ENCODE measurements at regions not wholly inside any gene's neighbourhood (a gene's known extent, or its start where the extent isn't known, plus 50 kb on each side); places are given as distances from the start of the nearest gene placed in this dataset.

DNA sequence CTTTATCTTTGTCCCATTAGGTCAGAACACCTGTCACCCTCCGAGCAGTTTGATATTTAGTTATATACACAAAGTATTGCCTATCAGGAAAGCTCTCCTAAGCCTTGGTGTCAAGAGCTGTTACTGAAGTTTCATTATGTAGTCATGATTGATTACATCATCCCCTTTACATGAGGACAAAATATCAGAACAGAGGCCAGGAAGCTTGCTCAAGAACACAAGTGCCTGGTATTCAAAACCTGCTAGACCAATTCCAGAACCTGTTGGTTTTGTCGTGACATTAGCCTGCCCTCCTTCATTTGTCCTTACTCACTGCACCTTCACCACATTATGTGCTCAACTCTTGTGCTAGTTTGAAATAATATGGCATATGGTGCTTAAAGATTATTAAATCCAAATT, 377.1 kb downstream of the CDH19 start:
- TF ChIP-seq CTBP1 (IDR thresholded peaks at IDR 0.05; ENCODE audit: borderline replicate concordance) (no peak), NFRKB (IDR thresholded peaks at IDR 0.05) (no peak), BHLHE40 (IDR thresholded peaks at IDR 0.05; ENCODE audit: borderline replicate concordance) (no peak), TARDBP (IDR thresholded peaks at IDR 0.05) (no peak)
